HTR-8/SVneo (cell line): ENCODE measurements at regions not wholly inside any gene's neighbourhood (a gene's known extent, or its start where the extent isn't known, plus 50 kb on each side); places are given as distances from the start of the nearest gene placed in this dataset.
A peak's percentile ranks its signal among the peaks of the same experiment; 100 is the strongest.
"Not testable (repeated sequence)": the region's sequence is repeated elsewhere in the genome, so short reads cannot be mapped to it uniquely, and the experiment has no call there.

Source experiments
- DNase-seq: peaks from one replicate; pipeline ENCODE4 v3.0.0; 2011; ENCODE audit warnings: low spot score, mixed read lengths; ENCODE audit not compliant: insufficient read length
- FAIRE-seq: peaks from 2 replicates; lab custom pipeline; 2011; peaks lifted over from hg19 to GRCh38; lab: Jason Lieb, UNC

DNA sequence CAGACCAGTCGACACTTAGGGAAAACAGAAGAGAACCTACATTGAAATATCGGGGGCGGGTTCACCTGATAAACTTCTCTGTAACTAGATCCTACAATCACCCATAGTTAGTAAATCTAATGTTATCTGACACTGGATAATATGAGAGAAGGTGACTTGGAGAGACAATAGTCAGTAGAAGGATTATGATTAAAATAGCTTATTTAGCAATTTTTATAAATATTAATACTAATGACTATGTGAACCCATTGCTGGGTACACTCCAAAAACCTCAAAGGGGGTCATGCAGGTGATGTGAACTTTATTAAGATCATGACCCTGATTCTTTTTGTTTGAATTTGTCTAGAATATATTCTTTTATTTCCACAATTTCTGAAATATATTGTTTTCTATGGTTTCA, 164.1 kb upstream of the CCNH start:
- no peak for FAIRE-seq

GRCh38 chr5:87576306-87576705, 163.6 kb upstream of the CCNH start:
- FAIRE-seq, DNase-seq: not testable (repeated sequence)

More for the DNA sequence above, 164.1 kb upstream of the CCNH start:
- DNase-seq, result no peak

DNA sequence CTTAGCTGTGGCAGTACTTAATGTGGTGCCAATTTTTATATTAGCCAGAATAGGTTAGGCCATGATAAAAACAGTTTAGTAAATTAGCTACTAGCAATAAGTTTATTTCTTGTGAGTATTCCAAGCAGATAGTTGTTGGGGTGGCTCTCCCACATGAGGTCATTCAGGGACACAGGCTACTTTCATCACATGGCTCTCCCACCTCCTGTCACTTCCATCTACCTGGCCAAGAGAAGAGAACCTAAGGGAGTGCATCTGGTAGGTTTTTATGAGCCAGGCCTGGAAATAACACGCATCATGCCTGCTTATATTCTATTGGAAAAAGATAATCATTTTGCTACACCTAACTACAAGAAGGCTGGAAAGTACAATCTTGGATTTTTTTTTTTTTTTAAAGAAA, 161.4 kb upstream of the CCNH start:
- FAIRE-seq (no peak), DNase-seq (no peak)

GRCh38 chr5:87572611-87573010, 159.9 kb upstream of the CCNH start:
- DNase-seq, result no peak
- FAIRE-seq, result no peak

DNA sequence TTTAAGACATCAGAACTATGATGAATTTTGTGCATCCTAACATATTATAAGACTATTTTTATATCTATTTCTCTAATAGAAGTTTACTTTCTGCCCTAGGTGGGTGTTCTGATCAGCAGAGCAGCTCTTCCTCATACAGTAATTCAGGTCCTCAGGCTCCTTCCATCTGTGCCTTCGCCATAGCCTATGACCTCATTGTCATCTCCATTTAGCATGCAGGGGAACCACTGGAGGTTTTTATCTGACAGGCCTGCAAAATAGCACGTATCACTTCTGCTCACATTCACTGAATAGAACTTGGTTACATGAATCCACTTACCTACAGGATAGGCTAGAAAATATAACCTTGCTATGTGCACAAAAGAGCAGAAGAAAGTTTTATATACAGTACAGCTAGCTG, 159.4 kb upstream of the CCNH start:
- DNase-seq (no peak), FAIRE-seq (no peak)

DNA sequence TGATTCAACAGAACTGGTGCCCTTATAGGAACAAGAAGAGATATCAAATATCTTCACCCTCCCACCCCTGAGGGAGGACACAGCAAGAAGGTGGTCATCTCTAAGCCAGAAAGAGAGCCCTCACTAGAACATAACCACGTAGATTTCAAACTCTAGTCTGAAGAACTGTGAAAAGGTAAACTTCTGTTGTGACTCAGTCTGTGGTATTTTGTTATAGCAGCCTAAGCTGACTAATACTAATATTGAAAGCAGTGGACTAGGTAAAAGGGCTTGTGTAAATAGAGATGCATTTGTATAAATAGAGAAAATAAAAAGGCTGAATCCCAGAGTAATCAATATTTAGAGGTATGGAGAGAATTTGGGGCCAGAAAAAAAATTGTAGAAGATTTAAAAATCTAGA, 157.6 kb upstream of the CCNH start:
- DNase-seq (no peak), FAIRE-seq (no peak)

DNA sequence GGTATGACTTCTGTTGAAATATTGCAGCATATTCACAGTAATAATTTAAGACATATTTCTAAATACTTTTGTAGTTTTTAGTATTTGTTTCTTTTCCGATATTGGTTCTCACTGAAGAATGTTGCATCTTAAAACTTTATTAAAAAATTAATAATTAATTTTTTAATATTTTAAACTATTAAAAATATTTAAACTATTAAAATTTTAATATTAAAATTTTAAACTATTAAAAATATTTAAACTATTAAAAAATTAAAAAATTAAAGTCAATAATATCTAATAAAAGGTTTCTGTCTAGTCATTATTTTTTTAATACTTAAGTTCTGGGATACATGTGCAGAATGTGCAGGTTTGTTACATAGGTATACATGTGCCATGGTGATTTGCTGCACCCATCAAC, 149.3 kb upstream of the CCNH start:
- FAIRE-seq (no peak), DNase-seq (no peak)

GRCh38 chr5:87560528-87560927, 147.8 kb upstream of the CCNH start:
- DNase-seq (no peak), FAIRE-seq (no peak)

DNA sequence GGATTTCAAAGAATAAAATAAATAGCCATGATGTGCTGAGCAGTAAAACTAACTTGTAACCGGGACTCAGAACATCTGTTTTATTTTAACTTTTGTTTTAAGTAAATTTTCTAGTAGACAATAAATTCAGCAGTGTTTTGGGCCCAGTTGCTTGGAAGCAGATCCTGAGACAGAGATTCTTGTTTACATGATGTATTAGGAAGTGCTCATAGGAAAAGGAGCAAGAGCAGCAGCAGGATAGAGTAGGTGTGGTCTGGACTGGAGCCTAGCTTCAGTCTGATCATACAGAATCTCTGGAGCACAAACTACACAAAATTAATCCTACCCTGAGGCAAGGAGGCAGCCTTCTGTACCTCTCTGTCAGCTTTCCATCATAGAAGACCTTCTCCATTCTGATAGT, 139.2 kb upstream of the CCNH start:
- DNase-seq (no peak), FAIRE-seq (no peak)

- FAIRE-seq, result no peak
- DNase-seq, result no peak
These were observed 128.9 kb upstream of the CCNH start for GRCh38 chr5:87541676-87542075.

DNA sequence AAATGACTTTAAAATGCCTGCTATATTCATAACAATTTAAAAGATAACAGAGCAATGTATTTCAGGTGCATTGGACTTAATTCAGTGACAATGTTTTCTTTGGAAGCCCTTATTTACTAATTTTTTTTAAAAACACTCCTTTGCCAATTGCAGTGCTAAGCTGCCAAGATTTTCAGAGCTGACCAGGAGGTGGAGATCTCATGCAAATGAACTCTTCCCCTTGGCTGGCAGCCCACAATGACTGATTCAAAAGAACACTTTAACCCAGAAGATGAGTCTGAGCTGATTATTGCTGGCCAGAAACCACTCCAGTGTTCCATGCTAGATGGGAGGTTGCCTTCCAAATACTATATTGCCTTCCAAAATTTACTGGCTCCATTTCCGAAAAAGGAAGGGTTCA, 128.3 kb upstream of the CCNH start:
- no peak for FAIRE-seq
- DNase-seq, result no peak

DNA sequence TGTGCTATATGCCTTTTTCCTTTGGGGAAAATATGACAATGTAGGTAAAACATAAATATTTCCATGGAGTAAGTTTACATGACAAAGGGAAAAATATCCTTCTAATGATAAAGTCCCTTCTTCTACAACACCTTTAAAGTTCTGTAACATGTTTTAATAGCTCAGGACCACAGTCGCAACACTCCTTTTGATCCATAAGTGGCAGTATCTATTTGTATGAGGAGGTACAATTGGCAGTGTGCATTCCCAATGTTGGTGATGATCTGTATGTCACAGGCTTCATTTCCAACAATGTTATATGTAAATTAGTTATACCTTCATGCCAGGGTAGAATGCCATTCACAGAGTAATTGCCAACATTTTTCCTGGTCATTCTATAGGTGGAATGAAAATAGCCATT, 127.1 kb upstream of the CCNH start:
- DNase-seq (no peak), FAIRE-seq (no peak)

DNA sequence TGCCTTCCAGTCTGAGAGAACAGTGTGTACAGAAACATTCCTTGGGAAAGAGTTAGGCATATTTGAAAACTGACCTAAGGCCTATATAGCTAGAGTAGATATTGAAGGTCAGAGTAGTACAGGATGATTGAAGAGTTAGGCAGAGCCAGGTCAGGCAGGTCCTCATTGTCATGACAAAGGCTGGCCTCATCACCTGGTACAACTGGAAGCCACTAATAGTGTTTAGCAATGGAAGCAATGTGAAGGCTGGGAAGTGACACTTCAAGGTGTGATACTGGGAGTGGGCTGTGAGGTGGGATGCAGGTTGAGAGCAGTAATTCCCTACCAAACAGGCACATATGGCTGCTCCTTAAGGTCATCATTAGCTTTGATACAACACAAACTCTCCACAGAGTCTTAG, 123.6 kb upstream of the CCNH start:
- DNase-seq (no peak), FAIRE-seq (no peak)

DNA sequence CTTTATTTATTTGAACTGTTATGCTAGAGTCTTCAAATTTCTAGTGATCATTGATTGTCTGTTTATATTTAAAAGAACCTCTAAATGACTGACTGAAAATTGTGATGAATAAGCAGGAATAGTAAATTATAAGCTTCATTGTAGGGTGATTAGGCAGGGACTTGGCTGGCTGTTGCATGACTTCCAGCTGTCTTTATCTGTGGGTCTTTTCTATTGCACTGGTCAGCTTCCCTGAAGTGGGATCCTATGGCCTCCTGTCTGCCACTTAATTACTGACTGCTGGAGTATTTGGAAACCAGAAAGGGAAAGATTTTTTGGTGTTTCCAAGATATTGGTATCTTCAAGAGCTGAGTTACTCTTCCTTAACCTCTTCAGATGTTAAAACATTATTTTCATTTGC, 123.0 kb upstream of the CCNH start:
- DNase-seq, result no peak
- no peak for FAIRE-seq

DNA sequence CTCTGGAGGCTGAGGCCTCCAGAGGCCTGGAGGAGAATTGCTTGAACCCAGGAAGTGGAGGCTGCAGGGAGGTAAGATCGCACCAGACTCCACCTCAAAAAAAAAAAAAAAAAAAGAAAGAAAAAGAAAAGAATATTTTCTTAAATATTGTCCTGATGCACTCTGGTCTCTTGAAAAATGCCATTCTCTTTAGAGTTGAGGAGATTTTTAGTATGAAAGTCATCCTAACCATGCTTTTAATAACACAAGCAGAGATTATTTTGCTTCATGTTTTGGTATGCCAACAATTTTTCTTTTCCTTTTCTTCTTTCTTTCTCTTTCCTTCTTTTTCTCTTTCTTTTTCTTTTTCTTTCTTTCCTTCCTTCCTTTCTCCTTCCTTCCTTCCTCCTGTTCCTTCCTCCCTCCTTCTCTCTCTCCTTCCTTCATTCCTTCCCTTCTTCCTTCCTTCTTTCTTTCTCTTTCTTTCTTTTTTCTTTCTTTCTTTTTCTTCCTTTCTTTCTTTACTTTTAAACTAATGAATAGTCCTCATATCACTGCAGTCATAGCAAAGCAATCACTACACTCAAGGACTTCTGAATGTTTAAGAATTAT, 116.9 kb upstream of the CCNH start:
- no peak for FAIRE-seq

GRCh38 chr5:87526131-87526530, 113.4 kb upstream of the CCNH start:
- DNase-seq, result peak; percentile 0
- FAIRE-seq, result no peak

More for the DNA sequence above, 116.9 kb upstream of the CCNH start:
- DNase-seq, result no peak

DNA sequence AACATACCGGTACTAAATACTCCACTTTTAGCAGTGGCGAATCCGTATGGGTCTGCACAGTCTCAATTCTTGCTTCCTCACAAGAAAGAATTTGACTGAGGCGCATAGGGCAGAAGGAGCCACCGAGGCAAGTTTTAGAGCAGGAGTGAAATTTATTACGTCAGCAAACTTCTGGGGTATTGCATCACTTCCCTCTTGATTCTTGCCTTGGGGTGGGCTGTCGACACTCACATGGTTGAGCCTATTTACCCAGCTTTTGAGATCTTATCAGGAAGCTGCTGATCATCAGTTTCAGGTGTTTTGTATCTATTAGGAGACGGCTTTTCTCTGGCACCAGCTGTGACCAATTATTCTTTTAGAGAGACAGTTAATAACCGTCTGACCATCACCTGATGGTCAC, 111.5 kb upstream of the CCNH start:
- DNase-seq (no peak), FAIRE-seq (no peak)

GRCh38 chr5:87511778-87512177, 99.0 kb upstream of the CCNH start:
- not testable (repeated sequence) for DNase-seq, FAIRE-seq

DNA sequence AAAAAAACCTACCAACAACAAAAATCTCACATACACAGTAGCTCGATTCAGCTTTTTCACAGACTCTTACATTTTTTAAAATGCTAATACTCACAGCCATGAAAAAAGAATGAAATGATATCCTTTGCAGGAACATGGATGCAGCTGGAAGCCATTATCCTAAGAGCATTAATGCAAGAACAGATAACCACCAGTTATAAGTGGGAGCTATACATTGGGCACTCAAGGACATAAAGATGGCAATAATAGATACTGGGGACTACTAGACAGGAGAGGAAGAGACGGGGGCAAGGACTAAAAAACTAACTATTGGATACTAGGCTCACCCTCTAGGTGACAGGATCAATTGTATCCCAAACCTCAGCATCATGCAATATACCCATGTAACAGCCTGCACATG, 90.3 kb upstream of the CCNH start:
- no peak for FAIRE-seq
- no peak for DNase-seq

DNA sequence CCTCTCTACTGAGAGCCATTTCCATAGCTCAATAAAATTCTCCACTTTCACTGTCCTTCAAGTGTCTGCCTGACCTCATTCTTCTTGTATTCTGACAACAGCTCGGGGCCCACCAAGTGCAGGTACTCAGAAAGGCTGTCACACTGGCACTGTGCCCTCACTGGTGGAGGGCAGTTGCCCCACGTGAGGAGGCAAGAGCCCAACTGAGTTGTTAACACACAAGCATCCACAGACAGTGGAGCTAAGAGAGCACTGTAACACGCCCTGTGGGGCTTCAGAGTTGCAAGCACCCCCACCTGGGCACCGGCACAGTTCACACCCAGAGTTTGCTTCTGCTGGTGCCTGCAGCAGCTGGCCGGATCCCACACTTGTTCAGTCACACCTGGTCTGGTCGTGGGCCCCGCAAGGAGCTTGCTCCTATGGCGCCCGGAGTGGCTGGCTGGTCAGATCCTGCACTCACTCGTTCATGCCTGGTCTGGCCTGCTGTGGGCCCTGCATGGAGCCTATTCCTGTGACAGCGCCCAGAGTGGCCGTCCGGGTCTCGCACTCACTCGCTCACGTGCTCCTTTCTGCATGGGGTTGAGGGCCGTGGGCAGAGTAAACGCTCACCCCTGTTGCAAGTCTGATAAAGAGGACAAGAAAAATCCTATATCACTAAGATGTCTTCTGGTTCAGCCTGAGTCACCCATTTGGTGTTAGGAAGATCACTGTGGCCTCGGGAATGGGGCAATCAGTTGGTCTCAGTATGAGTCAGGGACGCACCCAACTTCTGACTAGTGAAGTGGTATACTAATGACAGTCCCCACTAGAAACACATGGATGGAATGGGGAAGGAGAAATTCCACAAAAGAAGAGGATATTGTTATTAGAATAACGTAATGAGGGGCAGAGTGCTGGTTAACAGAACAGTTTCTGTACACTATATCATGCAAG, 87.0 kb upstream of the CCNH start:
- DNase-seq, result no peak

More for the DNA sequence above, 87.0 kb upstream of the CCNH start:
- no peak for FAIRE-seq
